Left lung (tissue), 4 donors: ENCODE measurements at regions not wholly inside any gene's neighbourhood (a gene's known extent, or its start where the extent isn't known, plus 50 kb on each side); places are given as distances from the start of the nearest gene placed in this dataset.

ENCODE experiments used
- ATAC-seq: fragments of 200-7000 bp; cut with Tn5 transposase; one replicate; pipeline ENCODE4 v1.9.1; 2020; ENCODE audit warnings: moderate library complexity
- DNase-seq, 4 donors: peaks; one replicate each; pipeline ENCODE4 v3.0.0-alpha.2; 2013 to 2020
- H3K27ac ChIP-seq, 2 donors: fragments of 200-600 bp; sonication (generic) in 1 of 2; one replicate each; pipeline versions ENCODE4 v1.5.0 to v1.8.0; 2020 to 2021
- H3K27me3 ChIP-seq, 2 donors: fragments of 200-600 bp; sonication (generic) in 1 of 2; one replicate each; pipeline versions ENCODE4 v1.5.0 to v1.8.0; 2020 to 2021
- H3K36me3 ChIP-seq, 2 donors: fragments of 200-600 bp; sonication (generic) in 1 of 2; one replicate each; pipeline versions ENCODE4 v1.5.0 to v1.8.0; 2020 to 2021
- H3K4me1 ChIP-seq, 2 donors: fragments of 200-600 bp; one replicate each; pipeline ENCODE4 v1.8.0; 2021
- H3K4me3 ChIP-seq, 2 donors: fragments of 200-600 bp; sonication (generic) in 1 of 2; one replicate each; pipeline versions ENCODE4 v1.5.0 to v1.8.0; 2020 to 2021; ENCODE audit warnings: mild to moderate bottlenecking in 1 of 2
- H3K9me3 ChIP-seq, 2 donors: fragments of 200-600 bp; sonication (generic) in 1 of 2; one replicate each; pipeline versions ENCODE4 v1.5.0 to v1.8.0; 2020 to 2021
- CTCF ChIP-seq, 2 donors: fragments of 200-600 bp; sonication (generic) in 1 of 2; IDR thresholded peaks; one replicate each; pipeline versions ENCODE4 v1.5.0 to v1.8.0; 2021; ENCODE audit warnings: antibody characterized with exemption in 2 of 2
- intact Hi-C, 2 donors: fragments of 100-400 bp; cut with DNase I; formaldehyde crosslinking; loops; one replicate each; pipeline versions ENCODE4 v1.11.2 to v1.14.2; 2022
- donor health status: DM: no; HTN: yes; CAD: no.
- donor health status: DM: no; HTN: no; CAD: no.

GRCh38 chr3:18232317-18232716 is 192.8 kb downstream of the SATB1 start:
- ATAC-seq = no peak
- no peaks in the 10 kb centered on the region for H3K9me3 ChIP-seq
- H3K27me3 ChIP-seq = no peaks in the 10 kb centered on the region
- no peak for TF ChIP-seq CTCF (IDR thresholded peaks at IDR 0.05)
- intact Hi-C loops = no loop called here
- H3K36me3 ChIP-seq = no peaks in the 10 kb centered on the region
- H3K27ac ChIP-seq = no peak overlapping the region
- no peak overlapping the region for H3K4me3 ChIP-seq
- H3K4me1 ChIP-seq = no peaks in the 10 kb centered on the region
- DNase-seq = no peak

GRCh38 chr3:18228060-18228459 is 197.1 kb downstream of the SATB1 start:
- Histone ChIP-seq H3K4me1 (no peaks in the 10 kb centered on the region), H3K9me3 (no peaks in the 10 kb centered on the region), H3K27me3 (no peaks in the 10 kb centered on the region), H3K27ac (no peak overlapping the region), H3K4me3 (no peak overlapping the region), H3K36me3 (no peaks in the 10 kb centered on the region)
- no peak for TF ChIP-seq CTCF (IDR thresholded peaks at IDR 0.05)
- ATAC-seq (no peak), DNase-seq (no peak)
- intact Hi-C loops = no loop called here

GRCh38 chr3:18225709-18226108 is 199.4 kb downstream of the SATB1 start:
- Histone ChIP-seq H3K27ac (no peak overlapping the region), H3K27me3 (no peaks in the 10 kb centered on the region), H3K4me3 (no peak overlapping the region), H3K36me3 (no peaks in the 10 kb centered on the region), H3K4me1 (no peaks in the 10 kb centered on the region), H3K9me3 (no peaks in the 10 kb centered on the region)
- no peak for TF ChIP-seq CTCF (IDR thresholded peaks at IDR 0.05)
- ATAC-seq (no peak), DNase-seq (no peak)
- intact Hi-C loops = no loop called here

- ATAC-seq (no peak), DNase-seq (no peak)
- H3K36me3 ChIP-seq = no peaks in the 10 kb centered on the region
- no peak overlapping the region for H3K27ac ChIP-seq
- H3K27me3 ChIP-seq = no peaks in the 10 kb centered on the region
- no peaks in the 10 kb centered on the region for H3K9me3 ChIP-seq
- no peak for TF ChIP-seq CTCF (IDR thresholded peaks at IDR 0.05)
- no peak overlapping the region for H3K4me3 ChIP-seq
- no peaks in the 10 kb centered on the region for H3K4me1 ChIP-seq
- intact Hi-C loops = no loop called here
Observed at GRCh38 chr3:18224426-18224825, 200.7 kb downstream of the SATB1 start.

GRCh38 chr3:18223974-18224373 is 201.2 kb downstream of the SATB1 start:
- ATAC-seq = no peak
- no peaks in the 10 kb centered on the region for H3K9me3 ChIP-seq
- DNase-seq = no peak
- no peaks in the 10 kb centered on the region for H3K36me3 ChIP-seq
- H3K27ac ChIP-seq = no peak overlapping the region
- no peaks in the 10 kb centered on the region for H3K4me1 ChIP-seq
- TF ChIP-seq CTCF (IDR thresholded peaks at IDR 0.05) = no peak
- H3K4me3 ChIP-seq = no peak overlapping the region
- intact Hi-C loops = no loop called here
- H3K27me3 ChIP-seq = no peaks in the 10 kb centered on the region
